Heart left ventricle (tissue), 16 donors: ENCODE measurements at regions not wholly inside any gene's neighbourhood (a gene's known extent, or its start where the extent isn't known, plus 50 kb on each side); places are given as distances from the start of the nearest gene placed in this dataset.

Experiments
- ATAC-seq, 4 donors: fragments of 200-7000 bp; cut with Tn5 transposase; one replicate each; pipeline ENCODE4 v1.9.1; 2020 to 2022; ENCODE audit warnings: moderate library complexity in 4 of 4, mild to moderate bottlenecking in 3 of 4, moderate number of reproducible peaks in 1 of 4
- DNase-seq, 5 donors: peaks; one replicate each; pipeline ENCODE4 v3.0.0-alpha.2; 2020
- H3K27ac ChIP-seq, 12 donors: fragments of 200-600 bp; sonication (generic) in 4 of 12; one replicate each; pipeline versions ENCODE4 v1.5.0 to v1.8.0; 2016 to 2022; ENCODE audit warnings: mild to moderate bottlenecking in 2 of 12
- H3K27me3 ChIP-seq, 9 donors: fragments of 200-600 bp; sonication (generic) in 2 of 9; one replicate each; pipeline versions ENCODE4 v1.5.1 to v1.8.0; 2016 to 2022; ENCODE audit warnings: mild to moderate bottlenecking in 3 of 9
- H3K36me3 ChIP-seq, 9 donors: fragments of 200-600 bp; sonication (generic) in 2 of 9; one replicate each; pipeline versions ENCODE4 v1.5.0 to v1.8.0; 2018 to 2022; ENCODE audit warnings: mild to moderate bottlenecking in 2 of 9
- H3K4me1 ChIP-seq, 12 donors: fragments of 200-600 bp; sonication (generic) in 4 of 12; one replicate each; pipeline versions ENCODE4 v1.5.0 to v1.8.0; 2016 to 2022; ENCODE audit warnings: mild to moderate bottlenecking in 3 of 12
- H3K4me3 ChIP-seq, 12 donors: fragments of 200-600 bp; sonication (generic) in 4 of 12; one replicate each; pipeline versions ENCODE4 v1.5.0 to v1.8.0; 2017 to 2022; ENCODE audit warnings: mild to moderate bottlenecking in 9 of 12, moderate library complexity in 4 of 12
- H3K9me3 ChIP-seq, 12 donors: fragments of 200-600 bp; sonication (generic) in 4 of 12; one replicate each; pipeline versions ENCODE4 v1.5.0 to v1.8.0; 2016 to 2022; ENCODE audit warnings: mild to moderate bottlenecking in 1 of 12
- CTCF ChIP-seq, 12 donors: fragments of 200-600 bp; sonication (generic) in 4 of 12; IDR thresholded peaks; one replicate each; pipeline versions ENCODE4 v1.5.0 to v1.8.0; 2018 to 2022; ENCODE audit warnings: antibody characterized with exemption in 12 of 12, mild to moderate bottlenecking in 5 of 12
- POLR2A ChIP-seq, 2 donors: fragments of 450-650 bp; IDR thresholded peaks; one replicate each; pipeline ENCODE4 v1.6.1; 2017; ENCODE audit warnings: antibody characterized with exemption in 2 of 2, mild to moderate bottlenecking in 2 of 2, moderate library complexity in 2 of 2
- WGBS, 4 donors: extraction: QIAGEN DNeasy Blood & Tissue Kit in 2 of 4; methylation state at CpG; one replicate each; pipeline versions ENCODE4 v1.1.5 to v1.1.7; 2013 to 2018; 5-methylcytosine and 5-hydroxymethylcytosine counted together
- intact Hi-C, 10 donors: fragments of 100-400 bp; cut with DNase I; formaldehyde crosslinking; loops; one replicate each; pipeline versions ENCODE4 v1.11.1 to v1.14.2; 2022
- donor health status: ischemic (EF 13 %, LVEDD 7.1; RV severe dilation, severe dysfunction).
- donor health status: healthy with polysubstance abuse.
- donor health status: DM: no; HTN: yes; CAD: no.
- donor health status: DM: no; HTN: no; CAD: no.
- donor health status: ischemic (EF 25% LVEDD 6.9; RV normal size, moderate dysfunction).
- donor health status: ischemic (EF 25% LVEDD 5.7; RV mildly dilated, moderate dysfunction).
- donor health status: healthy.
- donor health status: DM: yes; HTN: yes; CAD: no.
- donor health status: ischemic (EF 35%, LVEDD 5.7; RV mildly dilated, moderate dysfunction).
- donor health status: nonischemic (EF 11% LVEDD 7.7; RV severe dilation, severe dysfunction).
- donor health status: DM: yes; HTN: yes; CAD: no.
- donor health status: PGD.
- donor health status: ischemic (EF 29% LVEDD 5.4; RV normal size, mild dysfunction).
- donor health status: nonischemic (EF 23%, LVEDD 6.1; RV moderate dilation, normal function).

GRCh38 chr1:230515451-230516145 is 89.5 kb upstream of the PGBD5 start:
- DNase-seq, result no peak
- intact Hi-C loops, result no loop called here
- no peak overlapping the region for H3K27ac ChIP-seq

GRCh38 chr1:230510496-230510895 is 84.4 kb upstream of the PGBD5 start:
- no peaks in the 10 kb centered on the region for H3K27me3 ChIP-seq

More at GRCh38 chr1:230515451-230516145, 89.5 kb upstream of the PGBD5 start:
- whole genome bisulfite sequencing, 4 donors, result 55 to 68% (median 61%) methylated on average over 9 of the region's 9 CpGs
- Histone ChIP-seq H3K27me3 (peaks cover 0 to 3% (median 0%) of the 10 kb centered on the region in 9 donors), H3K36me3 (no peaks in the 10 kb centered on the region), H3K4me3 (no peak overlapping the region), H3K9me3 (no peaks in the 10 kb centered on the region), H3K4me1 (peaks cover 0 to 17% (median 0%) of the 10 kb centered on the region in 12 donors)
- ATAC-seq, result no peak
- no peak for TF ChIP-seq POLR2A (IDR thresholded peaks at IDR 0.05)
- no peak for TF ChIP-seq CTCF (IDR thresholded peaks at IDR 0.05)

GRCh38 chr1:230509281-230509977 is 83.3 kb upstream of the PGBD5 start:
- no peaks in the 10 kb centered on the region for H3K9me3 ChIP-seq
- intact Hi-C loops, result no loop called here
- H3K4me3 ChIP-seq, result no peak overlapping the region
- no peaks in the 10 kb centered on the region for H3K27me3 ChIP-seq
- H3K27ac ChIP-seq, result peak overlapping the region in 1 of 12 donors; percentile 56
- H3K36me3 ChIP-seq, result no peaks in the 10 kb centered on the region
- 66 to 75% (median 71%) methylated on average over 5 of the region's 5 CpGs for WGBS, 4 donors
- DNase-seq (peak in 1 of 5 donors; percentile 38), ATAC-seq (peak in 2 of 4 donors; percentile 54 to 80)
- no peak for TF ChIP-seq POLR2A (IDR thresholded peaks at IDR 0.05)
- TF ChIP-seq CTCF (IDR thresholded peaks at IDR 0.05), result no peak
- H3K4me1 ChIP-seq, result peaks cover 0 to 16% (median 0%) of the 10 kb centered on the region in 12 donors

More at GRCh38 chr1:230510496-230510895, 84.4 kb upstream of the PGBD5 start:
- ATAC-seq (no peak), DNase-seq (no peak)
- 91 to 100% (median 95%) methylated on average over 1 of the region's 1 CpG for WGBS, 4 donors
- no peak overlapping the region for H3K27ac ChIP-seq
- intact Hi-C loops, result no loop called here
- no peaks in the 10 kb centered on the region for H3K9me3 ChIP-seq
- peaks cover 0 to 16% (median 0%) of the 10 kb centered on the region in 12 donors for H3K4me1 ChIP-seq
- no peak for TF ChIP-seq CTCF (IDR thresholded peaks at IDR 0.05)
- TF ChIP-seq POLR2A (IDR thresholded peaks at IDR 0.05), result no peak
- no peak overlapping the region for H3K4me3 ChIP-seq
- no peaks in the 10 kb centered on the region for H3K36me3 ChIP-seq

GRCh38 chr1:230507666-230508402 is 81.7 kb upstream of the PGBD5 start:
- peaks cover 0 to 16% (median 0%) of the 10 kb centered on the region in 12 donors for H3K4me1 ChIP-seq
- DNase-seq (peak in 3 of 5 donors; percentile 16 to 66 (median 50)), ATAC-seq (peak; percentile 78 to 82 (median 80))
- no peaks in the 10 kb centered on the region for H3K27me3 ChIP-seq
- H3K27ac ChIP-seq, result no peak overlapping the region
- no peaks in the 10 kb centered on the region for H3K9me3 ChIP-seq
- no peak overlapping the region for H3K4me3 ChIP-seq
- no peaks in the 10 kb centered on the region for H3K36me3 ChIP-seq
- intact Hi-C loops, result no loop called here
- 36 to 56% (median 44%) methylated on average over 8 of the region's 8 CpGs for WGBS, 4 donors
- no peak for TF ChIP-seq CTCF (IDR thresholded peaks at IDR 0.05)
- no peak for TF ChIP-seq POLR2A (IDR thresholded peaks at IDR 0.05)
